H9 (cell line): ENCODE measurements at regions not wholly inside any gene's neighbourhood (a gene's known extent, or its start where the extent isn't known, plus 50 kb on each side); places are given as distances from the start of the nearest gene placed in this dataset.

ENCODE experiments used
- DNase-seq: peaks from one replicate; pipeline ENCODE4 v3.0.0-alpha.2; 2017
- H2AFZ ChIP-seq: one replicate; pipeline ENCODE4 v1.6.1; 2013; ENCODE audit warnings: mild to moderate bottlenecking, low read length, control low read depth, moderate library complexity
- H2AK5ac ChIP-seq: 2 replicates; pipeline ENCODE4 v1.6.1; 2013; ENCODE audit warnings: low read length, control low read depth, mixed read lengths; ENCODE audit not compliant: insufficient read length
- H2BK120ac ChIP-seq: one replicate; pipeline ENCODE4 v1.6.1; 2013; ENCODE audit warnings: low read depth, mild to moderate bottlenecking, low read length, control low read depth, inconsistent platforms; ENCODE audit not compliant: poor library complexity, severe bottlenecking
- H2BK12ac ChIP-seq: 2 replicates; pipeline ENCODE4 v1.6.1; 2013; ENCODE audit warnings: low read length, control low read depth, mixed read lengths, low read depth; ENCODE audit not compliant: insufficient read length
- H2BK15ac ChIP-seq: 2 replicates; pipeline ENCODE4 v1.6.1; 2013; ENCODE audit warnings: low read depth, low read length, control low read depth
- H2BK20ac ChIP-seq: one replicate; pipeline ENCODE4 v1.6.1; 2013; ENCODE audit warnings: low read depth, mild to moderate bottlenecking, low read length, control low read depth, inconsistent platforms; ENCODE audit not compliant: poor library complexity, severe bottlenecking
- H2BK5ac ChIP-seq: 2 replicates; pipeline ENCODE4 v1.6.1; 2013; ENCODE audit warnings: low read length, control low read depth, mixed read lengths; ENCODE audit not compliant: insufficient read length
- H3K14ac ChIP-seq: 2 replicates; pipeline ENCODE4 v1.6.1; 2013; ENCODE audit warnings: low read length, control low read depth; ENCODE audit not compliant: insufficient read depth
- H3K18ac ChIP-seq: 2 replicates; pipeline ENCODE4 v1.6.1; 2013; ENCODE audit warnings: low read depth, mild to moderate bottlenecking, mixed read lengths, low read length, control low read depth; ENCODE audit not compliant: insufficient read length
- H3K23ac ChIP-seq: 2 replicates; pipeline ENCODE4 v1.6.1; 2013; ENCODE audit warnings: low read length, control low read depth, mixed read lengths, low read depth; ENCODE audit not compliant: insufficient read length
- H3K23me2 ChIP-seq: 2 replicates; pipeline ENCODE4 v1.6.1; 2013; ENCODE audit warnings: low read depth, mild to moderate bottlenecking, mixed read lengths, low read length, control low read depth; ENCODE audit not compliant: insufficient read length, poor library complexity, severe bottlenecking
- H3K27ac ChIP-seq: 2 replicates; pipeline ENCODE4 v1.5.1; 2013; ENCODE audit warnings: low read length, control low read depth, mixed read lengths, low read depth; ENCODE audit not compliant: insufficient read length
- H3K27me3 ChIP-seq: 2 replicates; pipeline ENCODE4 v1.6.1; 2013; ENCODE audit warnings: low read length, control low read depth, inconsistent platforms; ENCODE audit not compliant: insufficient read depth
- H3K4ac ChIP-seq: 2 replicates; pipeline ENCODE4 v1.6.1; 2013; ENCODE audit warnings: low read depth, mild to moderate bottlenecking, control low read depth, inconsistent platforms, low read length, moderate library complexity
- H3K4me1 ChIP-seq: 2 replicates; pipeline ENCODE4 v1.6.1; 2013; ENCODE audit warnings: low read length, control low read depth, inconsistent platforms; ENCODE audit not compliant: insufficient read depth
- H3K4me2 ChIP-seq: 2 replicates; pipeline ENCODE4 v1.6.1; 2013; ENCODE audit warnings: low read length, control low read depth, mixed read lengths; ENCODE audit not compliant: insufficient read length, insufficient read depth
- H3K56ac ChIP-seq: 2 replicates; pipeline ENCODE4 v1.6.1; 2013; ENCODE audit warnings: low read depth, mild to moderate bottlenecking, mixed read lengths, low read length, control low read depth; ENCODE audit not compliant: insufficient read length
- H3K79me1 ChIP-seq: 2 replicates; pipeline ENCODE4 v1.6.1; 2013; ENCODE audit warnings: low read depth, mild to moderate bottlenecking, moderate library complexity, low read length, control low read depth, inconsistent platforms; ENCODE audit not compliant: insufficient read depth, poor library complexity, severe bottlenecking
- H3K79me2 ChIP-seq: 2 replicates; pipeline ENCODE4 v1.6.1; 2013; ENCODE audit warnings: low read length, control low read depth, inconsistent platforms; ENCODE audit not compliant: insufficient read depth
- H3K9ac ChIP-seq: 2 replicates; pipeline ENCODE4 v1.6.1; 2013; ENCODE audit warnings: low read length, control low read depth, mixed read lengths; ENCODE audit not compliant: insufficient read length; ENCODE audit errors: extremely low read depth
- H3K9me3 ChIP-seq: one replicate; pipeline ENCODE4 v1.6.1; 2013; ENCODE audit warnings: low read depth, low read length, inconsistent platforms; ENCODE audit not compliant: control insufficient read depth
- H3T11ph ChIP-seq: one replicate; pipeline ENCODE4 v1.6.1; 2013; ENCODE audit warnings: mild to moderate bottlenecking, low read length, control low read depth, inconsistent platforms
- H4K20me1 ChIP-seq: one replicate; pipeline ENCODE4 v1.6.1; 2013; ENCODE audit not compliant: control insufficient read depth, insufficient read length, insufficient read depth
- H4K5ac ChIP-seq: 2 replicates; pipeline ENCODE4 v1.6.1; 2013; ENCODE audit warnings: low read depth, mild to moderate bottlenecking, mixed read lengths, low read length, control low read depth; ENCODE audit not compliant: insufficient read length
- H4K8ac ChIP-seq: replicated peaks from 2 replicates; pipeline ENCODE4 v1.6.1; 2013; ENCODE audit warnings: low read length, control low read depth, mixed read lengths, low read depth; ENCODE audit not compliant: insufficient read length
- H4K91ac ChIP-seq: 2 replicates; pipeline ENCODE4 v1.6.1; 2013; ENCODE audit warnings: low read depth, mild to moderate bottlenecking, moderate library complexity, mixed read lengths, low read length, control low read depth; ENCODE audit not compliant: insufficient read length
- H3K27ac Mint-ChIP-seq, 3 experiments: 2 replicates in 2 of 3; 3 replicates in 1 of 3; pipeline ENCODE4 v1.8.0; 2020 to 2021; ENCODE audit warnings: mixed read lengths in 3 of 3, mild to moderate bottlenecking in 1 of 3, moderate library complexity in 1 of 3
- H3K27me3 Mint-ChIP-seq: 2 replicates; pipeline ENCODE4 v1.8.0; 2021; ENCODE audit warnings: low read depth, mild to moderate bottlenecking, moderate library complexity, mixed read lengths
- H3K36me3 Mint-ChIP-seq, 3 experiments: 2 replicates in 2 of 3; 3 replicates in 1 of 3; pipeline ENCODE4 v1.8.0; 2020 to 2021; ENCODE audit warnings: low read depth in 3 of 3, mixed read lengths in 3 of 3; ENCODE audit not compliant: insufficient read depth in 1 of 3
- H3K4me1 Mint-ChIP-seq, 2 experiments: 2 replicates each; pipeline ENCODE4 v1.8.0; 2020; ENCODE audit warnings: mixed read lengths in 2 of 2
- H3K4me3 Mint-ChIP-seq, 2 experiments: 2 replicates in 1 of 2; 3 replicates in 1 of 2; pipeline ENCODE4 v1.8.0; 2020 to 2021; ENCODE audit warnings: mild to moderate bottlenecking in 2 of 2, mixed read lengths in 2 of 2, moderate library complexity in 1 of 2
- H3K9me3 Mint-ChIP-seq, 2 experiments: 2 replicates in 1 of 2; 3 replicates in 1 of 2; pipeline ENCODE4 v1.8.0; 2020; ENCODE audit warnings: mild to moderate bottlenecking in 2 of 2, mixed read lengths in 2 of 2, moderate library complexity in 1 of 2
- CTCF ChIP-seq: fragments of 200-600 bp; sonication (generic); conservative IDR thresholded peaks from 3 replicates; pipeline ENCODE4 v1.8.0; 2021; ENCODE audit warnings: antibody characterized with exemption, mild to moderate bottlenecking

GRCh38 chr4:125689805-125690204, 375.1 kb downstream of the FAT4 start:
- H3K4me3 Mint-ChIP-seq, result no peak overlapping the region
- no peak overlapping the region for H3K27ac Mint-ChIP-seq
- no peak overlapping the region for H3K9ac ChIP-seq
- H3K79me2 ChIP-seq, result no peaks in the 10 kb centered on the region
- H3K27me3 ChIP-seq, result no peaks in the 10 kb centered on the region
- no peak overlapping the region for H2BK20ac ChIP-seq
- no peak for TF ChIP-seq CTCF
- no peak overlapping the region for H4K8ac ChIP-seq
- no peak overlapping the region for H3K18ac ChIP-seq
- no peak overlapping the region for H2BK15ac ChIP-seq
- H4K91ac ChIP-seq, result no peak overlapping the region
- no peak overlapping the region for H4K5ac ChIP-seq
- H3K27me3 Mint-ChIP-seq, result no peaks in the 10 kb centered on the region
- no peaks in the 10 kb centered on the region for H3K9me3 ChIP-seq
- no peak overlapping the region for H3K14ac ChIP-seq
- H3K4ac ChIP-seq, result no peak overlapping the region
- no peak for DNase-seq
- H3K23me2 ChIP-seq, result no peaks in the 10 kb centered on the region
- no peaks in the 10 kb centered on the region for H3K9me3 Mint-ChIP-seq
- no peaks in the 10 kb centered on the region for H4K20me1 ChIP-seq
- H2AFZ ChIP-seq, result no peak overlapping the region
- peaks cover 3% of the 10 kb centered on the region; the same call in 1 of the 2 replicates for H3K4me1 ChIP-seq
- H2BK12ac ChIP-seq, result no peak overlapping the region
- no peak overlapping the region for H3K27ac ChIP-seq
- H3K23ac ChIP-seq, result no peak overlapping the region
- H3K79me1 ChIP-seq, result no peaks in the 10 kb centered on the region
- H3K4me2 ChIP-seq, result no peak overlapping the region
- no peak overlapping the region for H2AK5ac ChIP-seq
- no peak overlapping the region for H2BK5ac ChIP-seq
- peaks cover 0 to 1% (median 0%) of the 10 kb centered on the region in 3 experiments; a peak in 2 of 7 replicates for H3K36me3 Mint-ChIP-seq
- H2BK120ac ChIP-seq, result no peak overlapping the region
- no peak overlapping the region for H3T11ph ChIP-seq
- H3K4me1 Mint-ChIP-seq, result peaks cover 4 to 5% of the 10 kb centered on the region in 2 experiments
- no peak overlapping the region for H3K56ac ChIP-seq
